GM21717 (cell line): ENCODE measurements at regions not wholly inside any gene's neighbourhood (a gene's known extent, or its start where the extent isn't known, plus 50 kb on each side); places are given as distances from the start of the nearest gene placed in this dataset.

Source experiments
- ATAC-seq: cut with Tn5 transposase; IDR thresholded peaks from one replicate; pipeline ENCODE4 v1.9.1; 2021; ENCODE audit warnings: mild to moderate bottlenecking, moderate library complexity; ENCODE audit not compliant: unreplicated experiment

DNA sequence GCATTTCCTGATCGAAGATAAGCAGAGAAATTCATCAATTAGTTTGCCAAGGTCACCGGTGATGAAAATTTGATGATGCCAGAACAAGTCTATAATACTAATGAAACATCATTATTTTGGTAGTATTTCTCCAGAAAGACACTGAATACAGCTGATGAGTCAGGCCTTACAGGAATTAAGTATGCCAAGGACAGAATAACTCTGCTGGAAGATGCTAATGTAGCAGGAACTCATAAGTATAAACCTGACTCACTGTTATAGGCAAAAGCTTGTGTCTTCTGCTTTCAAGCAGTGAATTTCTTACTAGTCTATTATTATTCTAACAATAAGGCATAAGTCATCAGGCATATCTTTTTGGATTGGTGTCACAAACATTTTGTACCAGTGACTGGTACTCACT is 1825.1 kb upstream of the IGFBP7 start:
- no peak for ATAC-seq

DNA sequence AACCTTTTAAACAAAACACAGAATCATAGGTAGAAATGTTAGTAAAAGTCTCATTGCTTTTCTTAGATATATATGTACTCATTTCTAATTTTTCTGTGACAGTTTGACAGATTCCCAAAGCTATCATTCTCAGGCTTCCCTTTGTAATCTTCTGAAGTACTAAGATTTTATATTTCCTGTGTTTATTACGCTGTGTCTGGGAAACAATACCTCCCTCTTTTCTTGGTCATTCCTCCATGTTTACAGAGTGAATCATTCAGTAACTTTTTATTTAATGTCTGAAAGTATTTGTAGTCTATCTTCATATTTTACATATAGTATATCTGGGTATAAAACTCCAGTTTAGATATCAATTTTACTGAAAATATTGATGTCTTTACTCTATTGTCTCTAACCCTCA is 1826.3 kb upstream of the IGFBP7 start:
- no peak for ATAC-seq

DNA sequence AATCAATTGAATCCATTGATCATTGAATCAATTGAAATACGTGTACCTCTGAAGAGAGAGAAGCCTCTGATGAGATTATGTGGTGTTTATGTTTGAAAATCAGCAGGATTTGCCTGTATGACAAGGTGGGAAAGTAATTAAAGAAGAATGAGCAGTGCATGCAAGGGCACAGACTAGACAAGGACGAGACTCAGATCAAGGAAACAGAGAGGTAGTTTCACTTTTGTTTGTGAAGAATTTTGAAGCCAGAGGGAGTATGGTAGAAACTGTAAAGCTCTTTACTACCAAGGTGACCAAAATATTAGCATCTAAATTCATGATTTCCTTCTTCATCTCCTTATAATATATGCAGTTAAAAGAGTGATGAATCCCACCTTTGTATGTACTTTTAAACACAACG is 1830.0 kb upstream of the IGFBP7 start:
- no peak for ATAC-seq

DNA sequence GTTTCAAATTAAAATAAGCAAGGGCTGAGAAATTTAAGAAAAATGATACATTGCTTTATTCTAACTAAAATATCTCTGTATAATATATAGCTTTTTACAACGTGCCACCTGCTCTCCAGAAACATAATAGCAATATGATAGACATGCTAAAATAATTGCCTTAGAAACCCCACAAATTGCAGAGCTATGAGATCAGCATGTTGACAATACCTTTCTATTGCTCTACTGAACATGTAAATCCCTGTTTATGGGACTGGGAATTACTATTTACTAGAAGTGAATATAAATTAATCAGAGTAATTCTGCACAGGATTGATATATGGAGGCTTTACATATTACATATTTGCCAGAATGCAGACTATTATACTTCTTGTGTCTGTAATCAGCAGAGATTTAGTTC is 1831.1 kb upstream of the IGFBP7 start:
- no peak for ATAC-seq

DNA sequence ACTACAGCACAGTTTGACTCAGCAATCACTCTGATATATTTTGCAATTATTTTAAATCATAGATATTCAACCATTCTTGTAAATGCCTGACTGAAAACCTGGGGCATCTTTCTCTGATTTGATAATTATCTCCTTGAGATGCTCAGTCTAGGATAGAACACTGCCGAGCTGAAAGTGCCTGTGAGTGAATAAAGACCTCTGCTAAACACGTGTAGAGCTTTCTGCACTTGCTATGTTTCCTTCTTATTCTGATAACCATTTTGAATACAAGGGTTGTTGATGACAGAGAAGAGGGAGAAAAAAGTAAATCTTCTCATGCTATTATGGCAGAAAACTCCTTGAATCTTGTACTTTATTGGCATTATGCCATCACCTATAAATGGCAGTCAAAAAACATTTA is 1843.4 kb upstream of the IGFBP7 start:
- no peak for ATAC-seq

- no peak for ATAC-seq
Measured at GRCh38 chr4:58957711-58958110, 1847.5 kb upstream of the IGFBP7 start.

DNA sequence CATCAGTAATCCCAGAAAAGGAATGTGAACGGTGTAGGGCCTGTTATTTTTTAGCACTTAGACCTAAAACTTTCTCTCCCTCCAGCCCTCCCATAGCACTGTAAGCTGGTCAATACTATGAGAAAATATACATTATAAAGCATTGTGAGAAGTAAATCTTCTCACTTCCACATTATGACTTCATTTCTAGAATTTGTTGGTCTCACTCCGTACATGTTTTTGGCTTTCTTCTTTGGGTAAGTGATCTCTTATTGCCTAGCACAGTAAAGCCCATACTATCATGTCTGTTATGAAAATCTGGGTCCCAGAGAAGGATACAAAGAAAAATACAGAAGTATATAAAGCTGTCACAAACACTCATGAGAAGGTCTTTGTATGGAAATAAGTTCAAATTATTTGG is 1851.1 kb upstream of the IGFBP7 start:
- ATAC-seq, result no peak

GRCh38 chr4:58961925-58962324 is 1851.7 kb upstream of the IGFBP7 start:
- ATAC-seq, result no peak

- no peak for ATAC-seq
Measured at GRCh38 chr4:58962424-58962823, 1852.2 kb upstream of the IGFBP7 start.

DNA sequence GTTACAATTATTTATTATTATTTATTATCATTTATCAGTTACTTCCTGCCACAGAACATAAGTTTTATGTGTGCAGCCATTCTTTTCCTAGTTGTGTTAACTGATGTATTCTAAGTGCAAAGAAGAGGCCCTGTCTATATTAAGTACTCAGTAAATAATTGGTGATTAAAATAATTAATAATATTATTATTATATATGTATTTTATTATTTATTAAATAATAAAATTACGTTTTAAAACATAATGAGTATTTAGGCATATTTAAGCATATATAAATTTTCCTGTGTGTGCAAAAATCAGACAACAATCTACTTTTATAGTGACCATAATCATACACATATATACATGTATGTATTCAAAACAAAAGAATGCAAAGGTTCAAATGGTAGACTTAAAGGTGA is 1871.6 kb upstream of the IGFBP7 start:
- ATAC-seq, result no peak

DNA sequence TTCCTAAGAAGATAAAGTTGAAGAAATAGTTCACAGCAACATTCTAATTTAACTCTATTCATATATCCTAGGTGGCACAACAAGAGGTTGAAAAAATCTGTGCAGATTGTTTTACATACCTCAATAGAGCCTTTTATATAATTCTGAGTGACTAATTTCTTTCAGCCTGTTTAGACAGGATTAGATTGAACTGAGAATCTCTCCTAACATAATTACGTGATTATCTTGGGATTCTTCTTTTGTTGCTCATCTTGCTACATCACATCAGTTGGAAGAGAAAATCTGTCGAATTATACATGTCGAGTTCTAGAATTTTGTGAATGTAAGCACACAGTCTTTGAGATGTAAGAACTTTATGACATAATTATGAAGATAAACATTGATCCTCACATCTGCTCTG is 1873.7 kb upstream of the IGFBP7 start:
- ATAC-seq, result no peak

DNA sequence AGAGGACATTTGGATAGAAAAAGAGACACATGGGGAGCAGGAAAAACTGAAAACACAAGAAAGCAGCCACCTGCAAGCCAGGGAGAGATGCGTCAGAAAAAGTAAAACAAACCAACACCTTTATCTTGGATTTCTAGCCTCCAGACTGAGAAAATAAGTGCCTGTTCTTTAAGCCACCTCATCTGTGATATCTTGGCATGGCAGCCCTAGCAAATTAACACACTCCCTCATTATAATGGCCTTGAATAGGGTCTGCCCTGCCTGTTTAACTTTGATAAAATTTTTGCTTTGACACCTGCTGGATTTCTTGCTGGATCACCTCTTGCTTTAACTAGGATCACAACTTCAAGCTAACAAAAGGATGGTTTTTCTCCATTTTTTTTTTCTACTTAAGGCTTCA is 1892.0 kb upstream of the IGFBP7 start:
- ATAC-seq, result no peak

DNA sequence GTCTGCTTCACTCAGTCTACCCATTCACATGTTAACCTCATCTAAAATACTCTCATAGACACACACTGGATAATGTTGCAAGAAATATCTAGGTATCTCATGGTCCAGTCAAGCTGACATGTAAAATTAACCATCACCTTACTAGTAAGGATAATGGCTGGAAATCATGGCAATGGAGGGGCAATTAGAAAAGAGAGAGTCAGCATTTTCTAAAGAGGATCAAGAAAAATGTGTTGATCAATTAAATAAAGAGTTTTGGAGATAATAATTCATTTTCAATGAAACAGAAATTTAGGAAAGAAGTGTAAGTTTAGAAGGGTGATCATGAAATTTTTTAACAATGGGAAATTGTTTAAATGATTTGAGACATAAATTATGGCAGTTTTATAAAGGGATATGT is 1914.1 kb upstream of the IGFBP7 start:
- ATAC-seq, result no peak

GRCh38 chr4:59037812-59038211 is 1927.6 kb upstream of the IGFBP7 start:
- ATAC-seq, result no peak

- ATAC-seq, result no peak
Measured at GRCh38 chr4:59039046-59039445, 1928.9 kb upstream of the IGFBP7 start.

- ATAC-seq, result no peak
Measured at GRCh38 chr4:59044286-59044900, 1934.2 kb upstream of the IGFBP7 start.

- ATAC-seq, result no peak
Measured at GRCh38 chr4:59054086-59054485, 1943.9 kb upstream of the IGFBP7 start.

GRCh38 chr4:59057804-59058203 is 1947.6 kb upstream of the IGFBP7 start:
- no peak for ATAC-seq

DNA sequence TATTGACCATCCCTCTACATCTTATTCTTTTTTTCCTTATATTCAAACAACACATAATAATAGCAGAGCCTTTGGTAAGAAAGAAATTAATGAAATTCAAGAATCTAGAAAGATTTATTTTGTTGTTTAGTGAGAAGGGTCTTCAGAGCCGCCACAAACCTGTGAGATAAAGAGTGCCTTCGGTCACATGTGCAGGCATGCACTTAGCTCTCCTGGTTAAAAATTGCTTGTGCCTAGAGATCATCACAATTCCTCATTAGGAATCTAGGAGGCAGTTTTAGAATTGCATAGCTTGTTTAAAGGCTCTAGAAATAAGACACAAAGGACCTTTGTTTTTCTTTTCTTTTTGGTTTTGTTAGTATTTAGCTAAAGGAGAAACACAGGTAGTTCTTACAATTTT is 1948.4 kb upstream of the IGFBP7 start:
- ATAC-seq, result no peak

GRCh38 chr4:59060002-59060846 is 1950.0 kb upstream of the IGFBP7 start:
- no peak for ATAC-seq

DNA sequence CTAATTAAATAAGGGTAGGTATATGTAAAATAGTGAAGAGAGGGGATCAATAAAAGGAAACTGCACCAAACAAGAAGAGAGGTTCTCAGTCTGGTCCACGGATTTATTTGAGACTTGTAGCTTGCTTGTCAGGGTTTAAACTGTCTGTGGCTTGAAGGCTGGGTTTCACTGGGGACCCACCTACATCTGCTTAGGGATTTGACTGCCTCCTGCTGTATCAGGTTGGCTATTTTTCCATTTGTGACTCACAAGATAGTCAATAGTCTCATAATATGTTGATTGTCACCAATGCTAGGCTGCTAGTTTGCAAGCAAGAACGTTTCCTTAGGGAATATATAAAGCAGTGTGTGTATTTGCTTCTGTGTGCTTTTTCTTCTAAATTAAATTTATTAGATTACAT is 1950.7 kb upstream of the IGFBP7 start:
- no peak for ATAC-seq

DNA sequence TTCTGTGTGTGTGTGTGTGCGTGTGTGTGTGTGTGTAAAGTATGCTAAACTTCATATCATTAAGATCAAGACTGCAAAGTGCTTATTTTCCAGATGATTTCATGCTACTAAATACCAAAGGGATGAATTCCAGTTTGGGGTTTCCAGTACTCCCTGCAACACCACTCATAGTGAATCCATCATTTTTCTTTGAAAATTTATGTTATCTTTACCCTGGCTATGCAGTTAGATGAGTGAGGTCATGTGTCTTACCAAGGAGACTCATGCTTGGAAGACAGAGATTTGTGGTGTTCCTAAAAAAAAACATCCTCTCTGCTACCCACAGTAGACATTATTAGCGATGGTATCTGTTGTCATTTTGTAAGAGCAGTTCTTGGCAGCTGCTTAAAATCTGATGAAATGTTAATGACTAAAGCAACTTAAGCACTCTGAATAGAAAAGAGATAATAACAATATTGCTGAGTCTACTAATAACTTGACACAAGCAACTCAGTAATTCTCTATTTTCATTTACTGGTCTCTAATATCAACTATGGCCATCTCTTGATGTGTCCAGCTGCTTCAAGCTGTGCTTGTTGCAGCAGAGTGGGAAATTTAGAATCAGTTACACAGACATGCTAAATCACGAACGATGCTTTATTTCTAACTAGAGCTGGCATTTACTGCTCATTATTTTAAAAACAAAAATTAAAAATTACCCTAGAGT is 1953.0 kb upstream of the IGFBP7 start:
- no peak for ATAC-seq
